Uterus (tissue), 2 donors: ENCODE measurements at regions not wholly inside any gene's neighbourhood (a gene's known extent, or its start where the extent isn't known, plus 50 kb on each side); places are given as distances from the start of the nearest gene placed in this dataset.

Source experiments
- POLR2A ChIP-seq, 2 donors: fragments of 450-650 bp; IDR thresholded peaks; one replicate each; pipeline ENCODE4 v1.6.1; 2016; ENCODE audit warnings: antibody characterized with exemption in 2 of 2, mild to moderate bottlenecking in 1 of 2, moderate library complexity in 1 of 2
- TF ChIP-seq, protein P1 (sequence below), 4 experiments: fragments of 200-600 bp in 2 of 4; fragments of 450-650 bp in 2 of 4; sonication (generic) in 2 of 4; IDR thresholded peaks; one replicate each; pipeline ENCODE4 v1.5.1; 2016 to 2019; ENCODE audit warnings: antibody characterized with exemption in 4 of 4, mild to moderate bottlenecking in 2 of 4, moderate library complexity in 1 of 4

DNA sequence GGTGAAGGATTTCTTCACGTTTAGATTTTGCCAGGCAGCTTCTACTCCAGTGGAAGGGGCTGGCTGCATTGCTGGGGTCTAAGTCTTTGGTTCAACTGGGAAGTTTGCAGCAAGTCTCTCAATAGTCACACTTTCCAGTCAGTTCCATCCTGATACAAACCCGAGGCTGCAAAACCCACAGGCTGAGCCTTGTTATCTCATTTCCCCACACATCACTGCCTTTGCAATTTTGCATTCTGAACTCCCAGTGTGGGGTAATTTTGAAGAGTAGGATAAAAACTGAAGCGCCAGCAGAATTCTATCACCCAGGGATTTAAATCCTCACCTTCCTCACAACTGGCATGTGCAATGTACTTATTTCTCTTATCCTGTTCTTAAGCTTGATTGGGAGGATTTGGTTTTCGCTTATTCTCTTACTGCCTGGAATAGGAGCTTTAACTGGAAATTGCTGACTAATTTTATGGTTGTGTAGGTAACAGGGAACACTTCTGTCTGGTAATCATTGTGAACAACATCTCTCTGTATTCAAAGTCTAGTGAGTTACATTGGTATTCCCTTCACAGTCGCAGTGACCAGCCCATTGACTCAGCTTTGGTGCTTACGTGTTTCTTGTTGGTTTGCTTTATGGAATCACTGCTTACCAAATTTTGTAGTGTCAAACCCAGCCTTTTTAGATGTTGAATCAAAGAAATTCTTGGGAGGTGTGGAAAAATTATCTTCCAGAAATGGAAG is 142.0 kb upstream of the TOPAZ1 start:
- TF ChIP-seq, protein P1, sequence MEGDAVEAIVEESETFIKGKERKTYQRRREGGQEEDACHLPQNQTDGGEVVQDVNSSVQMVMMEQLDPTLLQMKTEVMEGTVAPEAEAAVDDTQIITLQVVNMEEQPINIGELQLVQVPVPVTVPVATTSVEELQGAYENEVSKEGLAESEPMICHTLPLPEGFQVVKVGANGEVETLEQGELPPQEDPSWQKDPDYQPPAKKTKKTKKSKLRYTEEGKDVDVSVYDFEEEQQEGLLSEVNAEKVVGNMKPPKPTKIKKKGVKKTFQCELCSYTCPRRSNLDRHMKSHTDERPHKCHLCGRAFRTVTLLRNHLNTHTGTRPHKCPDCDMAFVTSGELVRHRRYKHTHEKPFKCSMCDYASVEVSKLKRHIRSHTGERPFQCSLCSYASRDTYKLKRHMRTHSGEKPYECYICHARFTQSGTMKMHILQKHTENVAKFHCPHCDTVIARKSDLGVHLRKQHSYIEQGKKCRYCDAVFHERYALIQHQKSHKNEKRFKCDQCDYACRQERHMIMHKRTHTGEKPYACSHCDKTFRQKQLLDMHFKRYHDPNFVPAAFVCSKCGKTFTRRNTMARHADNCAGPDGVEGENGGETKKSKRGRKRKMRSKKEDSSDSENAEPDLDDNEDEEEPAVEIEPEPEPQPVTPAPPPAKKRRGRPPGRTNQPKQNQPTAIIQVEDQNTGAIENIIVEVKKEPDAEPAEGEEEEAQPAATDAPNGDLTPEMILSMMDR (IDR thresholded peaks at IDR 0.05), result no peak
- TF ChIP-seq POLR2A (IDR thresholded peaks at IDR 0.05), result no peak
